ENCODE measurements at regions not wholly inside any gene's neighbourhood (a gene's known extent, or its start where the extent isn't known, plus 50 kb on each side); places are given as distances from the start of the nearest gene placed in this dataset.
"Not testable (repeated sequence)": the region's sequence is repeated elsewhere in the genome, so short reads cannot be mapped to it uniquely, and the experiment has no call there.

- Histone ChIP-seq H3K4me3 (ENCODE audit: low read length in 2 of 2) (no peak overlapping the region), H3K4me1 (ENCODE audit: control insufficient read depth, insufficient read depth, low read length) (no peaks in the 10 kb centered on the region), H3K9ac (ENCODE audit: low read length in 2 of 2) (no peak overlapping the region), H3K36me3 (ENCODE audit: control insufficient read depth in 2 of 2, insufficient read depth in 2 of 2, low read length in 2 of 2) (no peaks in the 10 kb centered on the region), H3K9me3 (ENCODE audit: control insufficient read depth in 2 of 2, low read length in 2 of 2) (no peaks in the 10 kb centered on the region), H3K27me3 (ENCODE audit: control insufficient read depth in 1 of 2, insufficient read depth in 2 of 2, low read length in 2 of 2) (no peaks in the 10 kb centered on the region), H3K27ac (ENCODE audit: low read length) (no peak overlapping the region)
These were observed 366.4 kb upstream of the SPRY2 start for GRCh38 chr13:80707000-80707983.

- Histone ChIP-seq H3K36me3 (ENCODE audit: control insufficient read depth in 2 of 2, insufficient read depth in 2 of 2, low read length in 2 of 2) (no peaks in the 10 kb centered on the region), H3K4me1 (ENCODE audit: control insufficient read depth, insufficient read depth, low read length) (no peaks in the 10 kb centered on the region), H3K27ac (ENCODE audit: low read length) (no peak overlapping the region), H3K4me3 (ENCODE audit: low read length in 2 of 2) (no peak overlapping the region), H3K9me3 (ENCODE audit: control insufficient read depth in 2 of 2, low read length in 2 of 2) (no peaks in the 10 kb centered on the region), H3K9ac (ENCODE audit: low read length in 2 of 2) (no peak overlapping the region), H3K27me3 (ENCODE audit: control insufficient read depth in 1 of 2, insufficient read depth in 2 of 2, low read length in 2 of 2) (no peaks in the 10 kb centered on the region)
These were observed 365.2 kb upstream of the SPRY2 start for GRCh38 chr13:80706164-80706471.

GRCh38 chr13:80705371-80706163 is 364.6 kb upstream of the SPRY2 start:
- H3K9me3 ChIP-seq (ENCODE audit: control insufficient read depth in 2 of 2, low read length in 2 of 2): no peaks in the 10 kb centered on the region
- no peak overlapping the region for H3K9ac ChIP-seq (ENCODE audit: low read length in 2 of 2)
- H3K27ac ChIP-seq (ENCODE audit: low read length): no peak overlapping the region
- no peak overlapping the region for H3K4me3 ChIP-seq (ENCODE audit: low read length in 2 of 2)
- H3K4me1 ChIP-seq (ENCODE audit: control insufficient read depth, insufficient read depth, low read length): no peaks in the 10 kb centered on the region
- H3K36me3 ChIP-seq (ENCODE audit: control insufficient read depth in 2 of 2, insufficient read depth in 2 of 2, low read length in 2 of 2): no peaks in the 10 kb centered on the region
- no peaks in the 10 kb centered on the region for H3K27me3 ChIP-seq (ENCODE audit: control insufficient read depth in 1 of 2, insufficient read depth in 2 of 2, low read length in 2 of 2)

- no peaks in the 10 kb centered on the region for H3K9me3 ChIP-seq (ENCODE audit: control insufficient read depth in 2 of 2, low read length in 2 of 2)
- H3K27me3 ChIP-seq (ENCODE audit: control insufficient read depth in 1 of 2, insufficient read depth in 2 of 2, low read length in 2 of 2): no peaks in the 10 kb centered on the region
- no peak overlapping the region for H3K27ac ChIP-seq (ENCODE audit: low read length)
- no peaks in the 10 kb centered on the region for H3K4me1 ChIP-seq (ENCODE audit: control insufficient read depth, insufficient read depth, low read length)
- no peak overlapping the region for H3K4me3 ChIP-seq (ENCODE audit: low read length in 2 of 2)
- no peak overlapping the region for H3K9ac ChIP-seq (ENCODE audit: low read length in 2 of 2)
- no peaks in the 10 kb centered on the region for H3K36me3 ChIP-seq (ENCODE audit: control insufficient read depth in 2 of 2, insufficient read depth in 2 of 2, low read length in 2 of 2)
These were observed 363.4 kb upstream of the SPRY2 start for GRCh38 chr13:80704369-80704768.

- H3K9me3 ChIP-seq (ENCODE audit: control insufficient read depth in 2 of 2, low read length in 2 of 2): no peaks in the 10 kb centered on the region
- H3K4me3 ChIP-seq (ENCODE audit: low read length in 2 of 2): no peak overlapping the region
- no peaks in the 10 kb centered on the region for H3K4me1 ChIP-seq (ENCODE audit: control insufficient read depth, insufficient read depth, low read length)
- no peak overlapping the region for H3K9ac ChIP-seq (ENCODE audit: low read length in 2 of 2)
- H3K27ac ChIP-seq (ENCODE audit: low read length): no peak overlapping the region
- no peaks in the 10 kb centered on the region for H3K27me3 ChIP-seq (ENCODE audit: control insufficient read depth in 1 of 2, insufficient read depth in 2 of 2, low read length in 2 of 2)
- no peaks in the 10 kb centered on the region for H3K36me3 ChIP-seq (ENCODE audit: control insufficient read depth in 2 of 2, insufficient read depth in 2 of 2, low read length in 2 of 2)
These were observed 354.9 kb upstream of the SPRY2 start for GRCh38 chr13:80695841-80696240.

GRCh38 chr13:80691814-80692213 is 350.9 kb upstream of the SPRY2 start:
- not testable (repeated sequence) for H3K9me3 ChIP-seq (ENCODE audit: control insufficient read depth in 2 of 2, low read length in 2 of 2); H3K27me3 ChIP-seq (ENCODE audit: control insufficient read depth in 1 of 2, insufficient read depth in 2 of 2, low read length in 2 of 2); H3K9ac ChIP-seq (ENCODE audit: low read length in 2 of 2); H3K36me3 ChIP-seq (ENCODE audit: control insufficient read depth in 2 of 2, insufficient read depth in 2 of 2, low read length in 2 of 2); H3K4me1 ChIP-seq (ENCODE audit: control insufficient read depth, insufficient read depth, low read length); H3K4me3 ChIP-seq (ENCODE audit: low read length in 2 of 2); H3K27ac ChIP-seq (ENCODE audit: low read length)

GRCh38 chr13:80690208-80690607 is 349.3 kb upstream of the SPRY2 start:
- H3K4me3 ChIP-seq (ENCODE audit: low read length in 2 of 2): no peak overlapping the region

GRCh38 chr13:80688593-80688992 is 347.7 kb upstream of the SPRY2 start:
- no peak overlapping the region for H3K27ac ChIP-seq (ENCODE audit: low read length)
- no peaks in the 10 kb centered on the region for H3K4me1 ChIP-seq (ENCODE audit: control insufficient read depth, insufficient read depth, low read length)
- no peaks in the 10 kb centered on the region for H3K36me3 ChIP-seq (ENCODE audit: control insufficient read depth in 2 of 2, insufficient read depth in 2 of 2, low read length in 2 of 2)
- no peak overlapping the region for H3K4me3 ChIP-seq (ENCODE audit: low read length in 2 of 2)
- H3K9me3 ChIP-seq (ENCODE audit: control insufficient read depth in 2 of 2, low read length in 2 of 2): peaks cover 0 to 5% of the 10 kb centered on the region in 2 donors
- H3K9ac ChIP-seq (ENCODE audit: low read length in 2 of 2): no peak overlapping the region
- H3K27me3 ChIP-seq (ENCODE audit: control insufficient read depth in 1 of 2, insufficient read depth in 2 of 2, low read length in 2 of 2): no peaks in the 10 kb centered on the region

More at GRCh38 chr13:80690208-80690607, 349.3 kb upstream of the SPRY2 start:
- H3K9me3 ChIP-seq (ENCODE audit: control insufficient read depth in 2 of 2, low read length in 2 of 2): peaks cover 0 to 5% of the 10 kb centered on the region in 2 donors
- H3K27ac ChIP-seq (ENCODE audit: low read length): no peak overlapping the region
- no peaks in the 10 kb centered on the region for H3K4me1 ChIP-seq (ENCODE audit: control insufficient read depth, insufficient read depth, low read length)
- H3K27me3 ChIP-seq (ENCODE audit: control insufficient read depth in 1 of 2, insufficient read depth in 2 of 2, low read length in 2 of 2): no peaks in the 10 kb centered on the region
- H3K9ac ChIP-seq (ENCODE audit: low read length in 2 of 2): no peak overlapping the region
- H3K36me3 ChIP-seq (ENCODE audit: control insufficient read depth in 2 of 2, insufficient read depth in 2 of 2, low read length in 2 of 2): no peaks in the 10 kb centered on the region

- H3K9ac ChIP-seq (ENCODE audit: low read length in 2 of 2): no peak overlapping the region
- H3K4me1 ChIP-seq (ENCODE audit: control insufficient read depth, insufficient read depth, low read length): no peaks in the 10 kb centered on the region
- H3K9me3 ChIP-seq (ENCODE audit: control insufficient read depth in 2 of 2, low read length in 2 of 2): peaks cover 0 to 5% of the 10 kb centered on the region in 2 donors
- no peak overlapping the region for H3K4me3 ChIP-seq (ENCODE audit: low read length in 2 of 2)
- no peaks in the 10 kb centered on the region for H3K27me3 ChIP-seq (ENCODE audit: control insufficient read depth in 1 of 2, insufficient read depth in 2 of 2, low read length in 2 of 2)
- H3K27ac ChIP-seq (ENCODE audit: low read length): no peak overlapping the region
- no peaks in the 10 kb centered on the region for H3K36me3 ChIP-seq (ENCODE audit: control insufficient read depth in 2 of 2, insufficient read depth in 2 of 2, low read length in 2 of 2)
These were observed 345.0 kb upstream of the SPRY2 start for GRCh38 chr13:80685942-80686341.

- Histone ChIP-seq H3K36me3 (ENCODE audit: control insufficient read depth in 2 of 2, insufficient read depth in 2 of 2, low read length in 2 of 2) (no peaks in the 10 kb centered on the region), H3K4me3 (ENCODE audit: low read length in 2 of 2) (no peak overlapping the region), H3K27me3 (ENCODE audit: control insufficient read depth in 1 of 2, insufficient read depth in 2 of 2, low read length in 2 of 2) (no peaks in the 10 kb centered on the region), H3K27ac (ENCODE audit: low read length) (no peak overlapping the region), H3K9me3 (ENCODE audit: control insufficient read depth in 2 of 2, low read length in 2 of 2) (peaks cover 0 to 3% of the 10 kb centered on the region in 2 donors), H3K4me1 (ENCODE audit: control insufficient read depth, insufficient read depth, low read length) (no peaks in the 10 kb centered on the region), H3K9ac (ENCODE audit: low read length in 2 of 2) (no peak overlapping the region)
These were observed 343.5 kb upstream of the SPRY2 start for GRCh38 chr13:80684217-80684991.

All from stomach smooth muscle (tissue), 2 donors.